Prostate gland (tissue), 2 donors: ENCODE measurements at regions not wholly inside any gene's neighbourhood (a gene's known extent, or its start where the extent isn't known, plus 50 kb on each side); places are given as distances from the start of the nearest gene placed in this dataset.

ENCODE experiments used
- CTCF ChIP-seq, 4 experiments: fragments of 200-600 bp in 2 of 4; fragments of 450-650 bp in 2 of 4; sonication (generic) in 2 of 4; IDR thresholded peaks; 1 replicate in 3 of 4; 2 replicates in 1 of 4; pipeline ENCODE4 v1.5.1; 2016 to 2019; ENCODE audit warnings: antibody characterized with exemption in 4 of 4, mild to moderate bottlenecking in 2 of 4, moderate library complexity in 2 of 4
- POLR2A ChIP-seq: fragments of 450-650 bp; IDR thresholded peaks from one replicate; pipeline ENCODE4 v1.6.1; 2016; ENCODE audit warnings: antibody characterized with exemption, mild to moderate bottlenecking
- POLR2AphosphoS5 ChIP-seq: sonication (generic); formaldehyde crosslinking; IDR thresholded peaks from one replicate; pipeline ENCODE4 v1.6.1; 2017; ENCODE audit warnings: antibody characterized with exemption

- TF ChIP-seq CTCF (IDR thresholded peaks at IDR 0.05) (no peak), POLR2AphosphoS5 (no peak), POLR2A (no peak)
Measured at GRCh38 chr11:103844327-103845215, 191.9 kb upstream of the DDI1 start.
